Myocyte (in vitro differentiated cells): ENCODE measurements at regions not wholly inside any gene's neighbourhood (a gene's known extent, or its start where the extent isn't known, plus 50 kb on each side); places are given as distances from the start of the nearest gene placed in this dataset.

Experiments
- DNase-seq: peaks from one replicate; pipeline ENCODE4 v3.0.0-alpha.2; 2012; ENCODE audit warnings: low read depth

DNA sequence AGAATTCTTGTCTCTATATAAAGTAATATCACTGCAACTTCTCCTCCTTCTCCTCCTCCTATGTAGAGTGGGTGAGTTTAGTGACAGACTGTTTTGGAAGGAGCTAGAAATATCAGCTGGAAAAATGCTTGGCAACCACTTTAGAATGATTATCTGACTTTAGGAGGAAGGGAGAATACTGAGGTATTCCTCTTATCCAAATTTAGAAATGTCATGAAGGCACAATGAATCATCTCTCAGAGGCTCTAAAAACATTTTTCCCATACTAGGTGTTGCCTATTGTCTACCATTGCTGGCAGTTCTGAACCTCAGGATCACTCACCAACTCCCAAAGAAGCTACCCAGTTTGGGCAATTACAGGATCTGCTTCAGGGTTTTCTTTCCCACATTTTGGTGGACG is 306.6 kb upstream of the ATP2B1 start:
- DNase-seq, result peak; percentile 53

DNA sequence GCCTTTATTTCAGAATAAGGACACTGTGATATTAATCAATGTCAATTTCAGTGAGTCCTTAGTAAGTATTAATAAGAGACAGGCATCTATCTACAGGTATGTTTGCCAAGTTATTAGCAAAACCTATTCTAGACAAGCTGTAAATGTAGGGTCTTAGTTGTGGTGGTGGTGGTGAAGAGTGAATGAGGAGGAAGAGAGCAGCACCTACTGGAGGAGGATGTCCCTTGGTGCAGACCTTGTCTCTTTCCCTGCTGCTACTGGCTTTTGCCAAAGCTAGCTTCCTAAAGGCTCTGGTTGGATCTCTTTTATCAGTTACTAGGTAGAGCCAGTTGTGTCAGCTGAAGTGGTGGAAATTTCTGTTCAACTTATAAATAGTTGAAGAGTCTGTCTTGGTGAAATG is 304.8 kb upstream of the ATP2B1 start:
- peak; percentile 40 for DNase-seq

DNA sequence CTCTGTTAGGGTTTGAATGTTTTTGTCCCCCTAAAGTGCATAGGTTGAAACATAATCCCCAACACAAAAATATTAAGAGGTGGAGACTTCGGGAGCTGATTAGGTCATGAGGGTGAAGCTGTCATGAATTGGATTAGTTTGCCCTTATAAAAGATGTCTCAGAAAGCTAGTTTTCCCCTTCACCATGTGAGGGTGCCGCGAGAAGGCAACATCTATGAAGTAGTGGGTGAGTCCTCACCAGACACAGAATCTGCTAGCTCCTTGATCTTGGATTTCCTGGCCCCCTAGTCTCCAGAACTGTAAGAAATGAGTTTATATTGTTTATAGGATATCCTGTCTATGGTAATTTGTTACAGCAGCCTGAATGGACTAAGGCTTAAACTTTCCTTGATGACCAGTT is 301.5 kb upstream of the ATP2B1 start:
- DNase-seq, result no peak

DNA sequence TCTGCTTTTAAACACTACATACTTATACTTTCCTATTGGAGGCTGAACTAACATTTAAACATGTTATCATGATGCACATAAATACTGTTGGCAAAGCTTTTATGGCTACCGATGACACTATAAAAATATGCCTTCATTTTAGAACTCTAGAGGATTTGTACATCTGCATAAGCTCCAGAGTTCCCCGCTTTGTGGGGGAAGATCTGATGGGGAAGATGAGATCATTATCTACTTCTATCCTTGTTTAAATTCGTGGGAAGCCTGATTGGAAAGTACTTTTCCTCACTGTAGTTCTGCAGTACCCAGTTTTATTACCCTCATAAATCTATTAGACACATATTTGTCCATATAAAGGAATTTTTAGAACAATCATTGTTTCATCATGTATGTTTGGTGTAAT is 299.6 kb upstream of the ATP2B1 start:
- no peak for DNase-seq

DNA sequence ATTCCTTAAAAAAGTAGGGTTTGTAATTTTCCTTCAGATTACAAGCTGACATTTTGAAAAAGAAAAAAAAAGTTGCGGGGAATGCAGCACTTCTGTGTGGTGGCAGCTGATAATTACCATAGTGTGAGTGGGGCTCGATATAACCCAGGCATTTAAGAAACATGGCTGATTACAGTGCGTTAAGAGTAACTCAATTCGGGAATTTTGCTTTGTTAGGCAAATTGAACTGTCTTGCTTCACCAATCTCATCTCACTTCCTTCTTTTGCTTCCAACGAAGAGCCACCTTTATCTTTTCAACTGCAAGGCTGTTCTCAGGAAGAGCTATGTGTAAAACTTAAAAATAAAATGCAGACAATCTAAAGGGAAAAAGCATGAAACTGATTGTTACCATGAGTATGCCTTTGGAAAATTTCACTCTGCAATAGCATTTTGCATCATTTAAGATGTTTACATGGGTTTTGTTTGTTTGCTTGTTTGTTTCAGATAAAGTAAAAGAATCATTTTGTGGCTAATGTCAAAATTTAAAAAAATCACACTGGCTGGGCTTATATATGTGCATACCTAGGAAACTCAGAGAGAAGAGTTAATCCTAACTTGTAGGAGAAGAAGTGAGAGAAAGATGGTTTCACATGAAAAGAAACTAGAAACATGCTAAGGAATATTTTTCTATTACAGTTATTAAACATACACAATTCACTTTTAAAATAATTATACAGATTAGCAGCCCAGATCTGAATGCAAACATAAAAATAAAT is 295.9 kb upstream of the ATP2B1 start:
- DNase-seq, result no peak

DNA sequence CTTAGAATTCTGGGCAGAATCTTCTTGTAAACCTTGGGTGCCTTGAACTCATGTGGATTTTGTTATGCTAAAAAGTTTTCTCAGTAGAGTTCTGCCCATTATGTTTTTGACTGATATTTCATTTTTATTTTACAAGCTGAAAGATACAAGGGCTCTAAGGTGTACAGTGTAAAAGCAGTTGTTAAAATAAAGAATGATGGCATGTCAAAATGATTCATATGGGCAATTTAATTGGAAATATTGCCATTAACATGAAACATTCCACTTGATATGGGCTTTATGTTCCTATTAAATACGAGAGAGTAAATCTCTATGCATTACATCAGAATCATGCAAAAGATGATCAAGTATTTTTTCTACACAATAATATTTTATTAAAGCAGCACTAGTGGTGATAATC is 295.1 kb upstream of the ATP2B1 start:
- DNase-seq, result no peak

DNA sequence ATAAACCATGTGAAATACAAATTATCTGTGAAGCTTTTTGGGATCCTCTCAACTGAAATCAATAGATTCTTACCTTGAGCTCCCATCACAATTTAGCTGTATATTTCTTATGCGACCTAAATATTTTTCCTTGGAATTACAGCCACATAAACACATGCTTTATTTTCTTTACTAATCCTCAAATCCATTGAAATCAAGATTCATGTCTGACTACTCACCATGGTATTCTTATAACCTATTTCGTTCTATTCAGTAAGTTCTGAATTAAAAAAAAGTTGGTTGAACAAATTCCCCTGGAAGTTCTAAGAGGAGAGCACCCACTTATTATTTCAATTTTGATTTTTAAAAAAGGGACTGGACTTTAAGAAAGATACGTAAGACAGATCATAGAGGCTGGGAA is 292.1 kb upstream of the ATP2B1 start:
- no peak for DNase-seq

DNA sequence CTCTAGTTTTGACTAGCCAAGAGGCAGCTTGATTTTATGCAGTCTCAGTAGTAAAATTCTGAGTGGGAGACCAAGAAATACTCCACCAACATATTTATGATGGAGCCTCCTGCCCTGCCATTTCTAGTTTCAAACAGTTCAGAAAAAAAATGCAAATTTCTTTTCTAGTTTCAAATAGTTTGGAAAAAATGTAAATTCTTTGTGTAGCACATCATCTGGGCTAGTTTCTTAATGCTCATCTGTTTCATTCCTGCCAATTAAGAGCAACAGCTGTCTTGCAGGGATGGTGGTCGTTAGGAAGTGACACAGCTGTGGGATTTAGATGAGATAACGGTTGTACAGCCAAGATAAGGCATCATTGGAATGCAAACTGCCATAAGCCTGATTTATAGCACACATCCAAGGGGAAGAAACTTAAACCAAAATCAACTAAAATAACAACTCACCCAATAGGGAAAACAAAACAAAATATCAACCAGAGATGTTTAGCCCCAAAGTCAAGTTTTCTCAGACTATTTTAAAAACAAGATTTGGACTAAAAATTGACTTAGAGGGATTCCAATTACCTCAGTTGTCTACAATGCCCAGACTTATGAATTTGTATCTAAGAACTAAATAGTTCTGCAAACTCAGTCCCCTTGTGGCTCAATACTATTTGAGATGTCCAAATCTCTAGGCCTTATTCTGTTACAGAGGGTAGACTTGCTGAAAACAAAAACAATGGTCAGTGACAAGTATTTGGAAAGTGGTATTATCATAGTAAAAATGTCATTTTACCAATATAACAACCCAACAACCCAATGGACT is 291.3 kb upstream of the ATP2B1 start:
- peak; percentile 65 for DNase-seq

DNA sequence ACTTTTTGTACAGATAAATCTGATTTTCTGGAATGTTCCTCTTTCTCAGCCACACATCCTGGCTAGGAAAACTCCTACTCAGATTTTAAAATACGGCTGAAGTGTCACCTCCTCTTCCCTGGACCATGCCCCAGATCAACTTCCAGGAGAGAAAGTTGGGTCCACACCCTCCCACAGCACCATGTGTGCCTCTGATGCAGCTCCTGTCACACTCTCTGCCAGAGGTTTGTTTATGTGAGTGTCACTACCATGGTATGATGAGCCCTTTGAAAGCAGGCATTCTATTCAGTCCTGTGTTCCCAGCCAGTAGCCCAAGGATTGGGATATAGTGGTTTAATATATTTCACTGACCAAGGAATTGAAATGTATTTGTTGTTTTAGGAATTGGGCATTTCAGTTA is 287.2 kb upstream of the ATP2B1 start:
- DNase-seq, result no peak

DNA sequence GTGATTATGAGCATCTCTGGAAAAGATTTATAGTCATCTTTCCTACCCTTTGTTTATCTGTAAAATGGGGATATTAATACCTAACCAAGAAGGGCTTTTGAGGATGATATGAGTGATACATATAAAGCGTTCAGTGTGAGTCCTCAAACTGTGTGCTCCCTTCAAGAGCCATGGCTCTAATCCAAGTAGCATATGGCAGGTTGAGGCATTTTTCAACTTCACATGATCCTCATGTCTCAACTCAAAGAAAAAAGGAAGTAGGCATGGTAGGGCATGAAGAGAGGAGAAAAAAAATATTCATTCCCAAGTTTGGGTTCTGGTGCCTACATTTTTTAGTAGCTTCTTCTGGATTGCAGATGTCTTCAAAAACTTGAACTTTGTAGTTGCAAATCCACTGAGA is 286.3 kb upstream of the ATP2B1 start:
- no peak for DNase-seq

DNA sequence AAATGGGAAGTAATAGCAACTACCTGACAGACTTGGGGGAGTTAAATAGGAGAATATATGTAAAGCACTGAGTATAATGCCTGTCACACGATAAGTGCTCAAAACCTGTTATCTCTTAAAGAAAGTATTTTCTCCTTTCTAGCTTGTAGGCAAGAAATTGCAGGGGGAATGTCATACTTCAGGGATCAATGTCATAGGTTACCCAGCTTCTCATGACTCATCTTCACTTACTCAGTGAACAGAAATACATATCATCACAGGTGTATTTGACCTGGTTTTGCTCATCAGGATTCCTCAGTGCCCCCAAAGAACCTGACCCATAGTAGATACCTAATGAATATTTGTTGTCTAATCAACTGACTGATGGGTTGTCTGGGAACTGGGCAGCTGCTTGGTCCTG is 285.0 kb upstream of the ATP2B1 start:
- no peak for DNase-seq

DNA sequence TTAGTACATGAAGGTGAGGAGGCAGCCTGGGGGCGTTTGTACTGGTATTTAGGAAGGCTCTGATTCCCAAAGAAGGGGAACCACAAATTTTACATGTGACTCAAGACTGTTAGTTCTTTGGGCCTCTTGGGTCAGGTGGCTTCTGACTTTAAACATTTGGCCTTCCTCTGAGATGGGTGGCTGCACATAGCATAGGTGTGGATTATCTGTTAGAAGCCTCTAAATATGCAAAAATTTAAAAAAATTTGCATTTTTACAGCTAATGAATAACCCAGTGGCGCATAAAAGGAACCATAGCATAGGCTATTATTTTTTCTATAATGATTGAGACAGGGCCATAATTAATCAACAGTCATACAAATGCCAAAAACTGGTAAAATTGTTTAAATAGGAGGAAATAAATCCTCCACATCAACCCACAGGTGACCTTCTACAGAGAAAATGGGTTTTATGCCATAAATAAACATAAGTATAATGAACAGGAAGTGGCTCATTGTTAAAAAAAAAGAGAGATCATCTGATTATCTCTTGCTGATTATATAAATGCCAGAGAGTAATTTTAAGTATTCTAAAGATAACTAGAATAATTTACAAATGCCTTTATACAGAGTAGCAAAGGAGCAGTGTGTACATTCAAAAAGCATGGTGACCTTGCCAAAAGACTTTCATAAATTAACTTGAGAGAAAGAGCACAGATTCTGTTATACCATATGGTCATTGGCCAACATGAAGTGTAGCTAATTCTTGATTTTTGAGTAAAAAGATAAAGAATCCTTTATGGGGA is 284.2 kb upstream of the ATP2B1 start:
- DNase-seq, result no peak

DNA sequence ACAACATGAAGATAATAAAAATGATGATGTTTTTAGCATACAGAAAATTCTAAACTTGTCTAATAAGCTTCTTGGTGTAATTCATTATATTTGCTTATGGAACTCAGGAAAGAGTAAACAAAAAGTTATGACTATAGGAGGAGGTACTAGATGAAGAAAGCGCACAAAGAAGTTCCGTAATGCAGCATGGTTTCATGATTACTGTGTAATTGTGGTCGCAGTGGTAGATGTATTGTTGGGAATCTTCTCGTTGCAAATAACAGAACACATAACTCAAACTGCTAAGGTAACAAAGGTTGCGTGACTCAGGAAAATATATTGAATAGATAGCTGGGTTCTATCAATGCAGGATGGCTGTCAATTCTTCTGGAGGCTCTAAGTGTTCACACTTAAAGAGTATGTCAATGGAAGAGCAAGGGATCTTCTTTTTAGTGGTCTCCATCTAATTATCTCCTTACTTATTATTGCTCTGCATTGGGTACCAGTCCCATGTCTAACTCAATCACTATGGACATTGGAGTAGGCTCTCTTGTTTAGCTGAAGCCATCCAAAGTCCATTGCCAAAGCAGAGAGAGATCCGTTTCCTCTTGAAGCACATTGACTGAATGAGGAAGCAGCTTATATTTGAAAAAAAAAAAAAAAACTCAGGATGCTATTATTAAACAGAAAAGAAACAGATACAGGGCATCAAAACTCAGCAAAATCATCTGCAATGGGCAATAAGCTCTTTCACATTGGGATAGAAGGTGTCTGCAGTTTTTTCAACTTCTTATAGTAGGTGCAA is 283.4 kb upstream of the ATP2B1 start:
- DNase-seq, result no peak

DNA sequence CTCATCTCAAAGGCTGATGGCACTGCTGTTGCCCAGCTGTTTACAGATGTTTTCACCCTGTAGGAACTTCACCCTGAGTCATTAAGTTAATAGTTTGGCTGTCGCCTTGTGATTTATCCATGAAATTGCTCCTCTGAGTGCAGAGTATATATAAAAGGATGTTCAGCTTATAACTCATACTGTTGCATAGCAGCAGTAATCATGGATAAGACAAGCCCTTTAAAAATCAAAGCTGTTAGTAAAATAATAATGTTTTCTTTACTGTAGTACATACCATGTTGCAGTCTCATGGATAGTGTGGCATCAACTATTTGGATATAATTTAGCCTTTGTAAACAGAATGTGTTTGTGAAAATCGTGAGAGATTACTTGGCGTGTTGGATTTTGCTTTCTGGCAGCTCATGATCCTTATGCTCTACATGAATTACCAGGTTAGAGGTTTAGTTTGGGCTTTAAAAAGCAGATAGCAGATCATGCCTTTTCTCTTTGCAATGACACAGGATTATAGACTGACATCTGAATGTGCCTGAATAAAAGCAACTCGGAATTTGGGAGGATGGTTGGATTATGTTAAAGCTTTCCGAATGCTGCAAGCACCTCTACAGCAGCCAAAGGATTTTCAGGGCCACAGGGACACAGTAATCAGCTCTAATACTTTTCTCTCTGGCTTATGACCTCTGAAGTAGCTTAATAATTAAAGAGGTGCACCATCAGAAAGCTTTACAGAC is 279.7 kb upstream of the ATP2B1 start:
- DNase-seq, result no peak

DNA sequence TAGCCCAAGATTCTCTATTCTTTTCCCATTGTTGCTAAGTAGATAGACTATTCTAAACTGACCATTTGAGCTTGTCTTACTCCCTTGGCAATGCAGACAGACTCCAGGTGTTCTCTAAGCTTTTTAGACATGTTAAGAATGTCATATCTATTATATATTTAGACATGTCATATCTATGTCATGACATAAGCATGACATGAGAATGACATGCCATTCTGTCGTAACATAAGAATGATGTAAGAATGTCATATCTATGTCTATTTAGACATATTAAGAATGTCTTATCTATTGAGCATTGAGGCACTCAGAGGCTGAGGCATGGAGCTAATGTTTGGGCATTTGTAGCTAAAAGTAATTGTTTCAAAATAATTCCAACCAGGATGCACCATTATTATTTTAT is 277.3 kb upstream of the ATP2B1 start:
- no peak for DNase-seq

DNA sequence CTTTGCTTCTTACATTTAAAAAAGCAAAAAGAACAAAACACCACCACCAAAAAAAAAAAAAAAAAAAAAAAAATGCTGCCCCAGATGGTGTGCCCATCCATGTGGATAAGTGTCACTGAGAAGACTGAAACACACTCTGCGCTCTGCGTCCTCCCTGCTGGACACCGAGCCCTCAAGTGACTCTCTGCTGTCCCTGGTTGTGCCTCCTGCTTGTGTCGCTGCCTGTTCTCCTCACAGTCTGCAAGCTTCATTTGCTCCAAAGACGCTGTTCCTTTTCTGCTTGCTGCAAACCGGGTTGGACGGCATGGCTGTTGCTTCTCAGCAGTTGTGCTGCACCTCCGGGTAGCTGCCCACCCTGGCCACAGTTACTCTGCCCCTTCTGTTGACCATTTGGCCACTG is 276.2 kb upstream of the ATP2B1 start:
- no peak for DNase-seq

DNA sequence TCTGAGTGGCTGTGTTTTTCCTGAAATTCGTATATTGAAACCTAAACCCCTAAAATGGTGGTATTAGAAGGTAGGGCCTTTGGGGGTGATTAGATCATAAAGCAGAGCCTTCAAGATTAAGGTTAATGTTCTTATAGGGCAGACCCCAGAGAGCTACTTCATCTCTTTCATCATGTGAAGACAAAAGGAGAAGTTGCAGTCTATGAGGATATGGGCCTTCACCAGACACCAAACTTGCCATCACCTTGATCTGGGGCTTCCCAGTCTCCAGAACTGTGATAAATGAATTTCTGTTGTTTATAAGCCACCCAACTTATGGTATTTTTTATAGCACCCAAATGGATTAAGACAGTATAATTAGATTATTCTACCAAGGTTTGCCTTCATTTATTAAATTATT is 275.0 kb upstream of the ATP2B1 start:
- no peak for DNase-seq

DNA sequence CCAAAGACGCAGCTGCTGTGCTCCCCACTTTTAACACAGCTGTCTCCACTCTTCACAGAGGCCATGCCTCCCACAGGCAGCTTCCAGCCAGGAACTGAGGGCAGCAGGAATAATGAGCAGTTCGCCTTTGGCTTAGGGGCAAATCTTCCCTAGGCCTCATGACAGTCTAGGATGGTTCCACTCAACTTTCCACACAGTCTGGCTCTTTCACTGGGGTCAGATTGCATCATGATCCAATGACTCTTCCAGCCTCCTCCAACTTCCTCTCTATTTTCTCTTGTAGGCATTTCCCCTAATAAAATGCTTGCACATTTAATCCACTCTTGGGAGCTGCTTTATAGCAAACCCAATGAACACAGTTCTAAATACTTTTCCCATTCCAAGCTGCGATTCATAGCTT is 271.6 kb upstream of the ATP2B1 start:
- peak; percentile 77 for DNase-seq

DNA sequence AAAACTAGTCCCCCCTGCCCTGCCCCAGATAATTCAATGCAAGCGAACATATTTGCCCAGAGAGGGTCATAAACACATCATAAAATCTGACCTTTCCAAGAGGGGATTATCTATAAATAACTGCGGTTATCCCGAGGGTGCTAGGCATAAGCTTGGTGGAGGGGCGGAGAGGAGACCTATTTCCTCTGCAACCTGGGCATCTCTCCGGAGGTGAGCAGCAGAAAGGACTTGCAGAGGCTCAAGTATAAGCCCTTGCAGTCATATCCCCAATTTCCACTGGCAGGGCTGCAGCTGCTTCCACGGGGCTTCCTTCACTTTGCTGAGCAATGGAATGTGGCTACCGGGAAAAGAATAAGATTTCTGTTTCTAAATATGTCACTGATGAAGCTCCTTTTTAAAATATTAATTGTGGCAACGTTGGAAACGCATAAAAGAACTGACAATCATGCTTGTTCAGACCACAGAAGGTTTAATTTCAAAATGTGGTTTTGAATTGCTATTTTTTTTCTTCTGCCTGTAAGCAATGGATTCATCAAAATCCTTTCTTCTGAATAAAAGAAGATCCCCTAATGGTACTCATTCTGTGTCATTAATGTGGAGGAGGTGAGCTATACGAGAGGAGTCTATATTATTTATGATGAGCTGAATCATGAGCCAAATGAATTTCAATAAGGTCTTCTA is 268.9 kb upstream of the ATP2B1 start:
- peak; percentile 65 for DNase-seq

DNA sequence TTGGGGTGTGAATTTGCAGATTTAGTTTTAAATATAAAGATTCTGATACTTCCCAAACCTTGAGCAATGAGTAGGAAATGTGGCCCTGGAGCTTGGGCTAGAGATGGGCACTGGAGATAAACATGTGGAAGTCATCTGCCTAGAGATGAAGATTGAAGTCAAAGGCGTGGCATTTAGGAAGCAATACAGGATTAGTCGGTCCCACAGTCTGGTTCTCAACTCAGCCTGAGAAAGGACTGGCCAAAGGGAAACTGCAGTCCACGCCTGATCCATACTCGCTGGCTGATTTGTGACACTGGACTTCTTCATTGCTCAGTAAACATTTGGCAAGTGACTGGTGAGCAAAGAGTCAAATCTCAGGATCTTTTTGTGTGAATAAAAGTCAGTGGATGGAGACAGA is 268.2 kb upstream of the ATP2B1 start:
- no peak for DNase-seq
